Transverse colon (tissue), 4 donors: ENCODE measurements at regions not wholly inside any gene's neighbourhood (a gene's known extent, or its start where the extent isn't known, plus 50 kb on each side); places are given as distances from the start of the nearest gene placed in this dataset.

Experiments
- DNase-seq: peaks from one replicate; pipeline ENCODE4 v3.0.0-alpha.2; 2019
- H3K27ac ChIP-seq, 4 donors: fragments of 200-600 bp; sonication (generic); 2 replicates each; pipeline ENCODE4 v1.5.1; 2016 to 2018; ENCODE audit warnings: inconsistent platforms in 4 of 4
- H3K27me3 ChIP-seq: fragments of 200-600 bp; sonication (generic); 2 replicates; pipeline ENCODE4 v1.5.1; 2017; ENCODE audit warnings: inconsistent platforms
- H3K36me3 ChIP-seq, 4 donors: fragments of 200-600 bp; sonication (generic); 2 replicates each; pipeline ENCODE4 v1.5.1; 2017 to 2019; ENCODE audit warnings: inconsistent platforms in 4 of 4
- H3K4me1 ChIP-seq, 4 donors: fragments of 200-600 bp; sonication (generic); 2 replicates each; pipeline ENCODE4 v1.5.1; 2017 to 2020; ENCODE audit warnings: inconsistent platforms in 4 of 4
- H3K4me3 ChIP-seq, 4 donors: fragments of 200-600 bp; sonication (generic); 1 replicate in 1 of 4; 2 replicates in 3 of 4; pipeline versions ENCODE4 v1.5.1 to v1.6.1; 2017 to 2019; ENCODE audit warnings: inconsistent platforms in 4 of 4
- H3K9me3 ChIP-seq, 2 donors: fragments of 200-600 bp; sonication (generic); 2 replicates each; pipeline ENCODE4 v1.5.1; 2017 to 2019; ENCODE audit warnings: inconsistent platforms in 2 of 2
- EP300 ChIP-seq: sonication (generic); formaldehyde crosslinking; IDR thresholded peaks from one replicate; pipeline ENCODE4 v1.6.1; 2017; ENCODE audit warnings: antibody characterized with exemption, low read depth
- POLR2A ChIP-seq: fragments of 450-650 bp; IDR thresholded peaks from one replicate; pipeline ENCODE4 v1.6.1; 2016; ENCODE audit warnings: antibody characterized with exemption, mild to moderate bottlenecking, moderate library complexity
- POLR2AphosphoS5 ChIP-seq, 3 donors: sonication (generic); formaldehyde crosslinking; IDR thresholded peaks; one replicate each; pipeline ENCODE4 v1.6.1; 2016; ENCODE audit warnings: antibody characterized with exemption in 3 of 3
- WGBS, 2 donors: methylation state at CpG; one replicate each; pipeline ENCODE4 v1.1.5; 2018; ENCODE audit warnings: low coverage in 1 of 2; 5-methylcytosine and 5-hydroxymethylcytosine counted together
- in situ Hi-C, 4 donors: fragments of 200-750 bp; cut with MboI; loops; one replicate each; pipeline versions ENCODE4 v1.15.0 to v1.15.1; 2017; ENCODE audit warnings: low sequenced_read_pairs in 3 of 4, low pct_ligation_motif_present in 1 of 4, low pct_unique_long_range_greater_than_20kb in 1 of 4
- intact Hi-C: fragments of 100-400 bp; cut with DNase I; formaldehyde crosslinking; loops from one replicate; pipeline ENCODE4 v1.15.1; 2023; ENCODE audit warnings: low total_unique reads
- TF ChIP-seq, protein P1 (sequence below), 5 experiments: fragments of 200-600 bp in 3 of 5; fragments of 450-650 bp in 2 of 5; sonication (generic) in 3 of 5; IDR thresholded peaks; 1 replicate in 2 of 5; 2 replicates in 3 of 5; pipeline ENCODE4 v1.5.1; 2016 to 2017; ENCODE audit warnings: antibody characterized with exemption in 5 of 5, inconsistent platforms in 3 of 5, mild to moderate bottlenecking in 2 of 5, moderate library complexity in 1 of 5

DNA sequence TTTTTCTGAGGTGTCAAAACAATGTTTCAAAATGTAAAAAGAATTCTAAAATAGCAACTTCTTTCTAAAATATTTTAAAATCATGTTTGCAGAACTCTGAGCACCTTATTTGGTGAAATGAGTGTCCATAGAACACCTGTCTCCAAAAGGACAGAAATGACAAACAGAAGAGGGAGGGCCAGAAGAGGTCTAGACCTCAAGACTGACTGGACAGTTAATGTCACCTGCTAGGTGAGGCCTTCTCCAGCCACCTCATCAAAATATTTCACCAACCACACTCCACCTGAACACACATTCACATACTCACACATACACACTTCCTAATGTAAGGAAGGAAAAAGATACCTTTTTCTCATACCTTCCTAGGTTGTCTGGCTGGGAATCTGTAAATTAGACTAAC, 147.8 kb upstream of the PLEKHA5 start:
- intact Hi-C loops (no loop called here), in situ Hi-C loops (no loop called here)
- no peak overlapping the region for H3K4me3 ChIP-seq
- no peak overlapping the region for H3K27ac ChIP-seq
- peaks cover 0 to 6% of the 10 kb centered on the region in 2 donors for H3K9me3 ChIP-seq
- H3K36me3 ChIP-seq, result no peaks in the 10 kb centered on the region
- H3K27me3 ChIP-seq, result no peaks in the 10 kb centered on the region
- no peak for DNase-seq
- TF ChIP-seq EP300, result no peak
- TF ChIP-seq POLR2AphosphoS5 (IDR thresholded peaks at IDR 0.05), result no peak
- TF ChIP-seq, protein P1, sequence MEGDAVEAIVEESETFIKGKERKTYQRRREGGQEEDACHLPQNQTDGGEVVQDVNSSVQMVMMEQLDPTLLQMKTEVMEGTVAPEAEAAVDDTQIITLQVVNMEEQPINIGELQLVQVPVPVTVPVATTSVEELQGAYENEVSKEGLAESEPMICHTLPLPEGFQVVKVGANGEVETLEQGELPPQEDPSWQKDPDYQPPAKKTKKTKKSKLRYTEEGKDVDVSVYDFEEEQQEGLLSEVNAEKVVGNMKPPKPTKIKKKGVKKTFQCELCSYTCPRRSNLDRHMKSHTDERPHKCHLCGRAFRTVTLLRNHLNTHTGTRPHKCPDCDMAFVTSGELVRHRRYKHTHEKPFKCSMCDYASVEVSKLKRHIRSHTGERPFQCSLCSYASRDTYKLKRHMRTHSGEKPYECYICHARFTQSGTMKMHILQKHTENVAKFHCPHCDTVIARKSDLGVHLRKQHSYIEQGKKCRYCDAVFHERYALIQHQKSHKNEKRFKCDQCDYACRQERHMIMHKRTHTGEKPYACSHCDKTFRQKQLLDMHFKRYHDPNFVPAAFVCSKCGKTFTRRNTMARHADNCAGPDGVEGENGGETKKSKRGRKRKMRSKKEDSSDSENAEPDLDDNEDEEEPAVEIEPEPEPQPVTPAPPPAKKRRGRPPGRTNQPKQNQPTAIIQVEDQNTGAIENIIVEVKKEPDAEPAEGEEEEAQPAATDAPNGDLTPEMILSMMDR (IDR thresholded peaks at IDR 0.05), result no peak
- TF ChIP-seq POLR2A, result no peak
- H3K4me1 ChIP-seq, result no peaks in the 10 kb centered on the region

DNA sequence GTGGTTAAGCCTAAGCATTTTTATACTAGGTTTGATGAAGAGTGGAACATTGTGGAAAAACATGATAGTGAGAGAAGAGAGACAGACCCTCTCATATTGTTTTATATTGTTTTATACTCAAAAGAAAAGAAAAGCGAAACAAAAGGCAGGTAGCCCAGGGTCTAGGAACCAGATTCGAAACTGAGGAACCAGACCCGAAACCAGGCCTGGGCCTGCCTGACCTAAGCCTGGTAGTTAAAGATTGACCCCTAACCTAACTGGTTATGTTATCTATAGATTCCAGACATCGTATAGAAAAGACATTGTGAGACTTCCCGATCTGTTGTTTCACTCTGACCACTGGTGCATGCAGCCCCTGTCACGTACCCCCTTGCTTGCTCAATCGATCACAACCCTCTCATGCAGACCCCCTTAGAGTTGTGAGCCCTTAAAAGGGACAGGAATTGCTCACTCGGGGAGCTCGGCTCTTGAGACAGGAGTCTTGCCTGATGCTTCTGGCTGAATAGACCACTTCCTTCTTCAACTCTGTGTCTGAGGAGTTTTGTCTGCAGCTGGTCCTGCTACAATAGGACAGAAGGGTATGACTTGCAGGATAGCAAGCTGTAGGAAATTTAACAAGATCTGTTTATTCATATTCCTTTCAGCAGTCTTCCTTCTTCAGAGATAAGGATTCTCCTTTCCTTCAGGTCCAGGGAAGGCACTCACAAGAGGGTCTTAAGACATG, 147.1 kb upstream of the PLEKHA5 start:
- 92 to 94% methylated on average over 4 to 9 of the region's 9 CpGs for WGBS, 2 donors
- in situ Hi-C loops (no loop called here), intact Hi-C loops (no loop called here)
- DNase-seq, result no peak
- no peaks in the 10 kb centered on the region for H3K4me1 ChIP-seq
- no peak for TF ChIP-seq EP300
- TF ChIP-seq POLR2AphosphoS5 (IDR thresholded peaks at IDR 0.05), result no peak
- TF ChIP-seq, protein P1 (IDR thresholded peaks at IDR 0.05), result no peak
- no peak for TF ChIP-seq POLR2A
- no peak overlapping the region for H3K27ac ChIP-seq
- H3K4me3 ChIP-seq, result no peak overlapping the region
- peaks cover 0 to 6% of the 10 kb centered on the region in 2 donors for H3K9me3 ChIP-seq
- H3K27me3 ChIP-seq, result no peaks in the 10 kb centered on the region
- no peaks in the 10 kb centered on the region for H3K36me3 ChIP-seq

DNA sequence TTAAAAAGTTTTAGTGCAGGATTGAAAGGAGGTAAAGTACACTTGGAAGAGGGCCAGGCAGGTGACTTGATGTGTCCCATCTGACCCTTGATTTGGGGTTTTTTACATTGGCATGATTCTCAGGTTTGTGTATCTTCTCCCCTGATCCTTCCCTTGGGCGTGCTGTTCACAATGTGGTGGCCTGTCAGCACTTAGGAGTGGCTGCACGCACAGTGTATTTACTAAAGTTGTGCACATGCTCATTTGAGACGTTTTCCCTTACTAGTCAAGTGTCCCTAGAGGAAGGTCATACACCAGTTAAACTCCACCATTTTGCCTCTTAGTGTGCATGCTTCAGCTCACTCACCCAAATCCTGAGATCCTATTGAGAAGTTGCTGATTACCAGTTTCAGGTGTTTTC, 145.7 kb upstream of the PLEKHA5 start:
- 73 to 82% methylated on average over 2 to 3 of the region's 3 CpGs for WGBS, 2 donors
- no peak for TF ChIP-seq POLR2AphosphoS5 (IDR thresholded peaks at IDR 0.05)
- TF ChIP-seq, protein P1 (IDR thresholded peaks at IDR 0.05), result no peak
- no peak for TF ChIP-seq EP300
- no peak for TF ChIP-seq POLR2A
- Histone ChIP-seq H3K9me3 (no peaks in the 10 kb centered on the region), H3K27me3 (no peaks in the 10 kb centered on the region), H3K36me3 (no peaks in the 10 kb centered on the region), H3K4me1 (no peaks in the 10 kb centered on the region), H3K27ac (no peak overlapping the region), H3K4me3 (no peak overlapping the region)
- intact Hi-C loops (no loop called here), in situ Hi-C loops (no loop called here)
- no peak for DNase-seq

DNA sequence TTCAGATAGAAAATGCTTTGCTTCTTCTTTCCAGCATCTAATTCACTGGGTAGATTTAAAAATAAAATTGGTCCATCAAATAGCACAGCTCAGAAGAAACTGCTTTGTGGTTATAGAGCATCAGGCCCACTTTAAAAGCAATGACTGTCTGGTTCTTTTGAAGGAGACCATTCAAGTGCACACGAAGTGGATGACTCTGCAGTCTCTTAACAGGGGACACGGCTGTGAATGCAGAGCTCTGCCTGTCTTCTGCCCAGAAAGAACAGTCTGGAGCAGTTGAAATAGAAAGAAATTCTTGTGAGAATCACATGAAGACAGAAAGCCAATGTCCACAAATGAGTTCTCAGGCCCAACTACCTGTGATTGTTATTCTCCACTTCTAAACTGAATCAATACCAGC, 138.7 kb upstream of the PLEKHA5 start:
- H3K36me3 ChIP-seq, result no peaks in the 10 kb centered on the region
- no peaks in the 10 kb centered on the region for H3K4me1 ChIP-seq
- H3K27ac ChIP-seq, result no peak overlapping the region
- H3K9me3 ChIP-seq, result no peaks in the 10 kb centered on the region
- WGBS, 2 donors, result 73 to 100% methylated on average over 1 to 2 of the region's 2 CpGs
- in situ Hi-C loops, result no loop called here
- H3K27me3 ChIP-seq, result no peaks in the 10 kb centered on the region
- TF ChIP-seq, protein P1 (IDR thresholded peaks at IDR 0.05), result no peak
- TF ChIP-seq EP300 (no peak), POLR2A (no peak), POLR2AphosphoS5 (IDR thresholded peaks at IDR 0.05) (no peak)
- no peak overlapping the region for H3K4me3 ChIP-seq
- no peak for DNase-seq
- intact Hi-C loops, result no loop called here
